HG02885 (cell line): ENCODE measurements at regions not wholly inside any gene's neighbourhood (a gene's known extent, or its start where the extent isn't known, plus 50 kb on each side); places are given as distances from the start of the nearest gene placed in this dataset.
A peak's percentile ranks its signal among the peaks of the same experiment; 100 is the strongest.

Experiments used
- ATAC-seq: cut with Tn5 transposase; IDR thresholded peaks from one replicate; pipeline ENCODE4 v1.9.1; 2021; ENCODE audit warnings: mild to moderate bottlenecking; ENCODE audit not compliant: unreplicated experiment, poor library complexity

GRCh38 chr1:239999170-239999569 is 92.5 kb upstream of the FMN2 start:
- ATAC-seq: no peak

GRCh38 chr1:240000634-240001033 is 91.0 kb upstream of the FMN2 start:
- ATAC-seq: no peak

- no peak for ATAC-seq
These were observed 90.4 kb upstream of the FMN2 start for GRCh38 chr1:240001177-240001740.

- peak; percentile 65 for ATAC-seq
These were observed 87.5 kb upstream of the FMN2 start for GRCh38 chr1:240004086-240004749.

GRCh38 chr1:240005997-240006650 is 85.6 kb upstream of the FMN2 start:
- no peak for ATAC-seq

GRCh38 chr1:240008298-240008697 is 83.4 kb upstream of the FMN2 start:
- no peak for ATAC-seq

- no peak for ATAC-seq
These were observed 77.6 kb upstream of the FMN2 start for GRCh38 chr1:240014051-240014450.

- ATAC-seq: no peak
These were observed 73.1 kb upstream of the FMN2 start for GRCh38 chr1:240018617-240019016.

GRCh38 chr1:240019524-240019923 is 72.2 kb upstream of the FMN2 start:
- no peak for ATAC-seq

GRCh38 chr1:240020871-240021270 is 70.8 kb upstream of the FMN2 start:
- ATAC-seq: no peak

- ATAC-seq: no peak
These were observed 70.0 kb upstream of the FMN2 start for GRCh38 chr1:240021709-240022108.

GRCh38 chr1:240027059-240027462 is 64.6 kb upstream of the FMN2 start:
- ATAC-seq: peak; percentile 88

- no peak for ATAC-seq
These were observed 62.3 kb upstream of the FMN2 start for GRCh38 chr1:240029418-240029817.

GRCh38 chr1:240030236-240030635 is 61.4 kb upstream of the FMN2 start:
- no peak for ATAC-seq

GRCh38 chr1:240031009-240031408 is 60.7 kb upstream of the FMN2 start:
- no peak for ATAC-seq

- ATAC-seq: no peak
These were observed 60.3 kb upstream of the FMN2 start for GRCh38 chr1:240031414-240031813.

- ATAC-seq: no peak
These were observed 58.3 kb upstream of the FMN2 start for GRCh38 chr1:240033406-240033805.

- ATAC-seq: no peak
These were observed 55.2 kb upstream of the FMN2 start for GRCh38 chr1:240036526-240036925.
